Esophagus mucosa (tissue), 1 donor: ENCODE measurements at regions not wholly inside any gene's neighbourhood (a gene's known extent, or its start where the extent isn't known, plus 50 kb on each side); places are given as distances from the start of the nearest gene placed in this dataset.

ENCODE experiments used
- ATAC-seq: fragments of 200-7000 bp; cut with Tn5 transposase; one replicate; pipeline ENCODE4 v1.9.1; 2020
- donor health status: DM: yes; HTN: yes; CAD: no.

DNA sequence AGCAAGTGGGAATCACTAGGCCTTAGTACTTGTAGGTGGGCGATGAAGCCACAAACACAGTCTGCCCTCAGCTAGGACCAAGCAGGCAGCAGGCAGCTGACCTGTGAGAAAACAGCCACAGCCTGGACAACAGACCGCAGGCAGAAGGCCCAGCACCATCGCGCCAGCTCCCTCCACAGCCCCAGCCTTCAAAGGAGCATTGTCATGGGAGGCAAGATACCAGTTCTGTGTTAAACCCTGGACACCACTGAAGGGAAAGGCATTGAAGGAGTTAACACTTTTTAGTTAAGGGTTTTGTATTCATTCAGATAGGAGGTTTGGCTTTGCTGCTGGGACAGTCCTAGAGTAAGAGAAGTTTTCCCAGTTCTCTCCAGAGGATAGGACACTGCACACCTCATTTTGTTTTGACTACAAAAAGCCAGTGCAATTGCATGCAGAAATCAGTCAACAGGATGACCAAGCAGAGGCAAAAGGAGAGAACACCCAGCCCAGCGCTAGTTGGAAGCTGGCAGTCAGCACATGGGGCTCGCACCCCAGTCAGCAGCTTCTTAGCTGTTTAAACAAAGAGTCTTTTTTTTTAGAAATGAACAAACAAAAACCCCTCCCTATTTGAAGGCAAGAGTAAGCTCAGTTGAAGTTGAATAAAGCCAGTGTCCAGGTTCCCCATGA is 286.1 kb upstream of the TPM1 start:
- no peak for ATAC-seq

DNA sequence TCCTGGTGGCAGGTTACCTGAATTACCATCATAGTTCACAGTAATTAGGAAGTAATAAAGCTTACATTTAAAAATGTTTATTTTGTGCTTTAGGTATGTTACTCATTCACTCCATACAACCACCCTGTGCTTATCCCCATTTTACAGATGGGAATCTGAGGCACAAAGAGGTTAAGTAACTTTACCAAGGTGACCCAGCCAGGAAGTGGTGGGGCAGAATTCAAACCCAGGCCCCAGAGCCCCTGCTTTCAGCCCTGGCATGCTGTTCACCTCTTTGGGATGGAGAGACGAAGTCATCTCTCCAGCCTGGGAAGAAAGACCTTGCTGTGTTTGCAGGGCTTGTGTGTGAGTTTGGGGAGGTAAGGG is 285.6 kb upstream of the TPM1 start:
- no peak for ATAC-seq

- no peak for ATAC-seq
These were observed 285.0 kb upstream of the TPM1 start for GRCh38 chr15:62757535-62757934.

- peak; percentile 93 for ATAC-seq
These were observed 284.2 kb upstream of the TPM1 start for GRCh38 chr15:62758126-62758951.

DNA sequence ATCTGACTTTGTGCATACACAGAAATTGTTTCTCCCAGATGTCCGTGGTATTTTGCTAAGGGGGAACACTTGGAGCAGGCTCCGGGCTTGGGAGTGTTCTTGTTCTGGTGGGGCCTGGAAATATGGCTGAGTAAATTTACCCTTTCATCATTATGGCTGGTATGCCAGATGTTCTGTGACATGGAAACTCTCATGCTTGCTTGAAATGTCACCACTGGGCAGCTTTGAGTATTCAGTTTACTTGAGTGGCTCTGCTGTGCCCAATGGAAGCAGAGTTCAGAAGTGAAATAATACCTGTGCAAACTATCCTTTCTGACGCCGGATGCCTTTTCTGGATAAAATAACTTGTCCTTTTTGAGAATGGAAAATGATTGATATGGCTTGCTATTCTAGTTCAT is 283.6 kb upstream of the TPM1 start:
- ATAC-seq: no peak

- ATAC-seq: no peak
These were observed 282.0 kb upstream of the TPM1 start for GRCh38 chr15:62760538-62760937.

DNA sequence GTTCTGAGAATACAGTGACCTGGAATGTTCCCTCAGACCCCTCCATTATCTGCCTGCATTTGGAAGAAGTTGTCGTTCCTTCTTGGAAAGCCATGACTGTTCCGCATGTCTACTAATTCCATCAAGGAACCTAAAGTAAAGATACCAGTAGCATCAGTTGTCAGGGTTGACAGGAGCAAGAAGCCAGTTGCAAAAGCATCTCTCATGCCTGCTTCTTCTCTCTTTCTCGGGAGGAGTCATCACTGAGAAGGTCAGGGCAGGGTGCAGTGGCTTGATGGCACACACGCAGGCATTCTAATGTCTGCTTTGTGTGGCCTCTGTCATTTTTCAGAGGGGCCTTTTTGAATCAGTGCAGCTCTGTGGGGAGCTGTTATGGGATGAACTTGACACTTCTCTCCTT is 276.6 kb upstream of the TPM1 start:
- ATAC-seq: no peak

GRCh38 chr15:62766599-62766998 is 275.9 kb upstream of the TPM1 start:
- no peak for ATAC-seq

- ATAC-seq: peak; percentile 55
These were observed 272.9 kb upstream of the TPM1 start for GRCh38 chr15:62769604-62770003.

- ATAC-seq: peak; percentile 18
These were observed 272.4 kb upstream of the TPM1 start for GRCh38 chr15:62770111-62770660.

GRCh38 chr15:62770752-62771151 is 271.8 kb upstream of the TPM1 start:
- peak; percentile 75 for ATAC-seq

GRCh38 chr15:62771234-62771633 is 271.3 kb upstream of the TPM1 start:
- no peak for ATAC-seq

DNA sequence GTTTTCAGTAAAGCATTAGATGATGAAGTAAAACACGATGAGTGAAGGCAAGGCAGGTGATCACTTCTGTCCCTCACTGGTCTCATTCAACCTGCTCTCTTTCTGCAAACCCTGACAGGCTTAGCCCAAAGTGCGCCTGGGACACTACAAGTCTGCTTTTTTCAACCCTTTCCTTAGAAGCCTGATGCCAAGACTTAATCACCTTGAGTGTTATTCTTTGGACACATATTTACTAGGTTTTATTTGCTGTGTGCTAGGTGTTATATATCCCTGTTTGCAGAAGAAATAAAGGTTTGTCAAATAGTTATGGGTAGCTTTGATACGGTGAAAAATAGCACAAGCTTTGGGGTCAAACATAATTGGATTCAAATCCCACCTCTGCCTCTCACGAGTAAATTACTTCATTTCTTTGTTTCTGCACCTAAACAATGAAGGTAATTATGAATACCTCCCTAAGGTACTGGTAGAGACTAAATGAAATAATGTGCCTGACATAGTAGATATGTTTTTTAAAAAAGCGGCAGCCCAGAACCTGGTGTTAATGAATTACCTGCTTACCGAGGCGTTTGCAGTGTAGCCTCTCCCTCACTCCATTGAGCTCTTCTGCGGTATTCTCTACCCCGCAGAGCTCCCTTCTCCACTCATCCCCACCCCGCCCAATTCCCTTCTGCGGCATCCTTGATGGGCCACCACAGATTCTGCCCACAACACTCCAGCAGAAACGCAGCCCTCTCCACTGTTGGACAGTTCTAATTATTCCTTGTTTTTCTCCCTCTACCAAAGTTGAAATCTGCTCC is 269.0 kb upstream of the TPM1 start:
- no peak for ATAC-seq

DNA sequence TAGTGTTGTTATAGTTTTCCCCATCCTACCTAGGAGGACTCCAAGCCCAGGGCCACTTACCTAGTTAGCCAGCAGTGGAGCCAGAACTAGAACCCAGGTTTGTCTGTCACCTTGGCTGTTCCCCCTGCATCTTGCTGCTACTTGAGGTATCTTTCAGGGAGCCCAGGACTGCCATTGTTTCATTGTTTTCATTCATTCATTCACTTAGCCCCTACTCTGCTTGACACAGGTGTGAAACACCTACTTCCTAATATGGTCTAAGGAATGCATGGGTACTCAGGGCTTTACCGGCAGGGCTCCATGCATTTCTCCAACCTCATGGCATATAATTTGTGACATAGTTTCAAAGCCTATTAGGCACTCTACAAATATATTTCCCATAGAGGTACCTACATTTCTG is 266.6 kb upstream of the TPM1 start:
- ATAC-seq: no peak

DNA sequence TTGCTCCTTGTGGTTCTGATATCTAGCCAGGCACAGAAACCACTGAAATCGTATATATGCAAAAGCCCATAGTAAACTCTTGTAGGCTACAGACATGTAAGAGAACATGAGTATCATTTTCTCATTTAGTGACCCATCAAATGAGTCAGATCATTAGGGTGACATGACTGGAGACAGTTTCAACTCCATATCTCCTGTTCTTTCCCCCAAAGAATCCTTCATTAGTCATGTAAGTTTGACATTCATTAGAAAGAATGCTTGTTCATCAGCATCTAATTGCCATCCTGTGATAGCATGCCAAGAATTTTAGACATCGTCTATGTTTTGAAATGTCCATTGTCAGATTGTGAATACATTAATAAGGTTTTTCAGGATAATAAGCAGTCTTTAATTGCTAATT is 264.9 kb upstream of the TPM1 start:
- no peak for ATAC-seq

DNA sequence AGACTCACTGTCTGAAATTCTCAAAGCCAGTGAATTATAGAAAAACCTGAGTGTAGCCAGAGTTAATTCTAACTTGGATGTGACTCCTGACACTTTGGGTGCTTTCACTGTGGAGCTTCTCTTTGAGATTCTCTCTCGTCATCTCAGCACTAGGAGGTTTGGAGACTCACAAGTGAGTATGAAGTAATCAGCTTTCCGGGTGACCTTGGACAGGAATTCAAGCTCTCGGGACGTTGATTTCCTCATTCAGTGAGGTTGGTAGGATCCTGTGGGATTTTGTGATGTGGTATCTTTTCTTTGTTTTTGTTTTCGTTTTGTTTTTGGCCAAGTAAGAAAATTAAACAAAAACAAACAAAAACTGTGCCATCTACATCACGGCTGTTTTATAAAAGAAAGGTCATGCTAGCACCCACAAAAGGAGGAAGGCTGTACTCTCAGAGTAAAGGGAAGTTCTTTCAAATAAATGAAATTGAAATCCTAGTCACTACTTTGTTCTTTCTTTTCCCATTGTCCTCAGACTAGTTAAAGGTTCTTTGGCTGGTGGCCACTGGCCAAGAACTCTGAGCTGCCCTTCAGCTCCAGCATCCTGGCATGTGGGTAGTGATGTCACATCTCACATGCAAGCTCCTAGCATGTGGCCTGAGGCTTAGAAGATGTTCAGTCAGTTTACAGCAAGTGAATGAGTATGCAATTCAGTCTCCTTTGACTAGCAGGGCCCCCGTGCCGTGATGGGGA is 263.3 kb upstream of the TPM1 start:
- no peak for ATAC-seq

DNA sequence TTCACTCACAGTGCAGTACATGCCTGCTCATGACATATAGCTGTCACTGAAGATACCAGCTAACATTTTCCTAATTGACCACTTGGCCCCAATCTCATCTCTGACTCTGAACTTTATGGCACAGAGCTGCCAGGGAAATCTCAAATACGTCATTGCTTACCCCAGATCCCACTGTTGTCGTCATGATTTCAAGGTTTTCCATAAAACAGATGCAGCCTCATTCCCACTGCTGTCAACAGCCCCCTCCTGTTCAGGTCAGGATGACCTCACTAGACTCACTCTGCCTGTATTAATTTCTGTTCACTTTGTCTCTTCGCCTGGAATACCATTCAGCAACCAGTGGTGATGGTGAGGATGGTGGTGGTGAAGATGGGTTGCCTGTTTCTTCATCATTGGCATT is 262.6 kb upstream of the TPM1 start:
- no peak for ATAC-seq

- no peak for ATAC-seq
These were observed 261.5 kb upstream of the TPM1 start for GRCh38 chr15:62781081-62781497.

DNA sequence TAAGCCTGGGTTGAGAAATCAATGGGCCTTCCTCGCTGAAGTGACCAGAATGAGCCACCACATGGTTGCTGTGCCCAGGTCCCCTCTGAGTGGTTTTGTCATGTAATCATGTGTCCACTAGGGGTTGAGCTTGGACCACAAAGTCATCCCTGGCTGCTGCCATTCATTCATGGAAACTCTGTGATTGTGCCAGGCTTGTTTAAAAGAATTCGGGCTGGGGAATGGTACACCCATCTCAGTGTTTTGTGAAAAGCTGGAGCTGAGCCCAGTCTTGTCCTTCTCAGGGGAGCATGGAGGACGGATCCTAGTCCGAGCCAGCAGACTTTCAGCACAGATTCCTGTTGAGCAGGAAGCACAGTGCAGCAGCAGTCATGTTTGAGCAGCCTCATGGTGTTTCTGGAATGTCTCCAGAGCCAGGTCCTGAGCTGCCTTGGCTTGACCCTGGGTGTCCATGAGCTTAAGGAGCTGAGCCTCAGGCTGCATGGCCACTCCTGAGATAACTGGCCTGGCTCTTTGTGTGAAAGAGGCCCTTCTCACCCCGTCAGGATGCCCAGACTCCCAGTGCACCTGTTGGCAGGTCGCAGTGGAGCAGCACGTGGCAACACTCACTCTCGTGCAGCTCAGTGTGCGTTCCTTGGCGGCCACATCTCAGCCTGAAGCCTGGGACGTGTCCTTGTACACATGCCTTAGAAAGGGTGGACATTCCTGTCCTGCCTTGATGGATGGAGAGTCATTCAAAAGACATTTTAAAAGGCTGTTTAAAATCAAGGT is 260.3 kb upstream of the TPM1 start:
- peak; percentile 74 for ATAC-seq

DNA sequence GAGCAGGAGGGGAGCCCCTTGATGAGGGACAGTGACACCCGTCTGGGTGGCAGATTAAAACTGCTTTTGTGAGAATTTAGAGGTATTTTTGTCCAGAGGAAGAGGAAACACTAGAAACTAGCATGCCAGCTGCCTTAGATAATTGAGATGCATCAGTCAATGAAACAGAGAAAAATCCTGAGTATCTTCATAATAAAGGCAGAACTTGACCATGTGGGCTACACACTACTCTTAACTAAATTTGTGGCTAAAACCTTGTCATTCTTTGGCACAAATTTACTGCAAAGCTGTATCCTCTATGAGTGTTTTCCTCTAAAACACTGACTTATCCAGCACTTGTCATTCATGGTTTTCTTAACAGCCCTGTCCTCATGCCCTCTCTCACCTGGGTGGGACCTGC is 259.7 kb upstream of the TPM1 start:
- no peak for ATAC-seq

DNA sequence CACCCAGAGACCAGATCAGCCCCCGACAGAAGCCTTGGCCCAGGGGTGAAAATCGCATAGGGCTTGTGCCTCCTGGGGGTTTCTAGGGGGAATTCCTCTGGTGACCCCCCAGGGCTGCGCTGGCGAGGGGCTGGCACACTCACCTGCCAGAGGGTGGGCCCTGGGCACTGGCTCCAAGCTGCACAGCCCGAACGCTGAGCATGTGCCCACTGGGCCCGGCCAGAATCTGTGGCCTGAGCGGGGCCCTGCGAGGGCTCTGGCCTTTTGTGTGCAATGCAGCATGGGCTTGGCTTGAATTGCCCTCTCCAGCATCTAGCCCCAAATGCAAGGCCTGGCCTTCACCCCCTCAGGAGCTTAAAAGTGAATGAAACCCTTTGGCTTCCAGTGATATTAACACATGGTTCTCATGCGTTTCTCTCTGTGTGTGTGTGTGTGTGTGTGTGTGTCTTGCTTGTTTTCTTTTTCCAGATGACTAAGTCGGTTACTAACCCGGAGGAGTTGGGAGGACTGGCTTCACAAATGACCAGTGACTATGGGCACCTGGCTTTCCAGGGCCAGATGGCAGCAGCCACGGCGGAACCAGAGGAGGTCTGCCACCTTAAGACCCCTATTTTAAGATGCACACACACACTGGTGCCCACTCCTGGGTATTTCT is 259.1 kb upstream of the TPM1 start:
- no peak for ATAC-seq
